OCI-LY7 (cell line): ENCODE measurements at regions not wholly inside any gene's neighbourhood (a gene's known extent, or its start where the extent isn't known, plus 50 kb on each side); places are given as distances from the start of the nearest gene placed in this dataset.

Experiments
- BruUV-seq: library from RNA; stranded (reverse); fragments of 400-500 nt; replicated peaks from 2 replicates; lab custom pipeline; 2021; lab: Mats Ljungman, UMichigan
- CTCF ChIA-PET: fragments of 300-600 bp; sonication (Branson Sonifier 250); formaldehyde crosslinking; loops from one replicate; lab custom pipeline; 2022; ENCODE audit warnings: antibody characterized with exemption; ENCODE audit not compliant: unreplicated experiment; lab: Charles Lee
- POLR2A ChIA-PET: fragments of 300-600 bp; sonication (Branson Sonifier 250); formaldehyde crosslinking; loops from one replicate; lab custom pipeline; 2022; ENCODE audit warnings: antibody characterized with exemption; lab: Charles Lee
- DNase-seq: peaks from one replicate; pipeline ENCODE4 v3.0.0-alpha.2; 2015; ENCODE audit warnings: low spot score
- H2AFZ ChIP-seq: fragments of 200-600 bp; sonication (generic), shearing (Covaris generic); 2 replicates; pipeline ENCODE4 v1.6.1; 2014; ENCODE audit warnings: mild to moderate bottlenecking, antibody characterized with exemption, low read length, moderate library complexity
- H3K27ac ChIP-seq: fragments of 200-600 bp; sonication (generic); 2 replicates; pipeline ENCODE4 v1.5.1; 2014; ENCODE audit warnings: mixed run types, low read depth, mild to moderate bottlenecking, moderate library complexity, low read length, inconsistent platforms; ENCODE audit not compliant: poor library complexity, severe bottlenecking
- H3K36me3 ChIP-seq: fragments of 200-600 bp; sonication (generic); 2 replicates; pipeline ENCODE4 v1.6.1; 2014; ENCODE audit warnings: mild to moderate bottlenecking, antibody characterized with exemption, low read length, moderate library complexity, mixed read lengths; ENCODE audit not compliant: insufficient read depth
- H3K4me1 ChIP-seq: fragments of 200-600 bp; sonication (generic); 2 replicates; pipeline ENCODE4 v1.5.1; 2014; ENCODE audit warnings: mild to moderate bottlenecking, low read length; ENCODE audit not compliant: insufficient read depth, poor library complexity, severe bottlenecking
- H3K4me2 ChIP-seq: fragments of 200-600 bp; sonication (generic); 2 replicates; pipeline ENCODE4 v1.6.1; 2014; ENCODE audit warnings: mild to moderate bottlenecking, low read length
- H3K4me3 ChIP-seq: fragments of 200-600 bp; sonication (generic); 2 replicates; pipeline ENCODE4 v1.5.1; 2014; ENCODE audit warnings: mild to moderate bottlenecking, low read depth, low read length; ENCODE audit not compliant: poor library complexity, severe bottlenecking
- H3K79me2 ChIP-seq: fragments of 200-600 bp; sonication (generic); 2 replicates; pipeline ENCODE4 v1.6.1; 2016; ENCODE audit warnings: low read depth, mild to moderate bottlenecking, low read length, moderate library complexity, mixed read lengths; ENCODE audit not compliant: insufficient read depth
- H3K9me2 ChIP-seq: fragments of 200-600 bp; sonication (generic); 2 replicates; pipeline ENCODE4 v1.6.1; 2016; ENCODE audit warnings: mild to moderate bottlenecking, low read length, mixed read lengths; ENCODE audit not compliant: insufficient read depth
- H3K9me3 ChIP-seq: fragments of 200-600 bp; sonication (generic); 2 replicates; pipeline ENCODE4 v1.6.1; 2014; ENCODE audit warnings: mild to moderate bottlenecking, mixed run types, low read length, mixed read lengths
- H4K20me1 ChIP-seq: fragments of 200-600 bp; sonication (generic); 2 replicates; pipeline ENCODE4 v1.6.1; 2014; ENCODE audit warnings: mild to moderate bottlenecking, antibody characterized with exemption, low read length, moderate library complexity, mixed read lengths; ENCODE audit not compliant: insufficient read depth
- EZH2phosphoT487 ChIP-seq: fragments of 200-600 bp; sonication (generic); IDR thresholded peaks from 2 replicates; pipeline ENCODE4 v1.6.1; 2018; ENCODE audit warnings: low read depth, borderline replicate concordance, mild to moderate bottlenecking, mixed run types, antibody characterized with exemption, low read length, moderate library complexity, mixed read lengths
- intact Hi-C: fragments of 100-400 bp; cut with micrococcal nuclease; formaldehyde crosslinking; loops from one replicate; pipeline ENCODE4 v1.10.0; 2022; ENCODE audit not compliant: unreplicated experiment
- TF ChIP-seq, protein P1 (sequence below): fragments of 200-600 bp; sonication (generic); conservative IDR thresholded peaks from 2 replicates; pipeline ENCODE4 v1.5.1; 2014; ENCODE audit warnings: mild to moderate bottlenecking, antibody characterized with exemption, low read length, moderate library complexity, mixed read lengths

DNA sequence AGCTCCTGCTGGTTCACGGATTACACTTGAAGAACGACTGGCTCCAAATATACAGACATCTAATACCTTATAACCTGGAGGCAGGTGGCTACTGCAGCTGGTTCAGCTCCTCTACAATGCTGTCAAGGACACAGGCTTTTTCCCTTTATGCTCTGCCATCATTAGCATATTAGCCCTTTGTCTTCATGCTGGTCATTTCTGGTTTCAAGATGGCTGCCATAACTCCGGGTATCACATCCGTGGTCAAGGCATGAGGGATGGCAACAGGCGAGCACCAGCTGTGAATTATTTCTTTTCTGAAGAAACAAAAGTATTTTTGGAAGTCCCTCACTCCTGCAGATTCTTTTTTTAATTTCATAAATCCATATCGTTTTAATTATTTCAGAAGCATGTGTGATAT lies 124.3 kb upstream of the MED13 start:
- H3K79me2 ChIP-seq = no peaks in the 10 kb centered on the region
- no peak overlapping the region for H3K4me2 ChIP-seq
- intact Hi-C loops = no loop called here
- no peak for TF ChIP-seq EZH2phosphoT487
- TF ChIP-seq, protein P1, sequence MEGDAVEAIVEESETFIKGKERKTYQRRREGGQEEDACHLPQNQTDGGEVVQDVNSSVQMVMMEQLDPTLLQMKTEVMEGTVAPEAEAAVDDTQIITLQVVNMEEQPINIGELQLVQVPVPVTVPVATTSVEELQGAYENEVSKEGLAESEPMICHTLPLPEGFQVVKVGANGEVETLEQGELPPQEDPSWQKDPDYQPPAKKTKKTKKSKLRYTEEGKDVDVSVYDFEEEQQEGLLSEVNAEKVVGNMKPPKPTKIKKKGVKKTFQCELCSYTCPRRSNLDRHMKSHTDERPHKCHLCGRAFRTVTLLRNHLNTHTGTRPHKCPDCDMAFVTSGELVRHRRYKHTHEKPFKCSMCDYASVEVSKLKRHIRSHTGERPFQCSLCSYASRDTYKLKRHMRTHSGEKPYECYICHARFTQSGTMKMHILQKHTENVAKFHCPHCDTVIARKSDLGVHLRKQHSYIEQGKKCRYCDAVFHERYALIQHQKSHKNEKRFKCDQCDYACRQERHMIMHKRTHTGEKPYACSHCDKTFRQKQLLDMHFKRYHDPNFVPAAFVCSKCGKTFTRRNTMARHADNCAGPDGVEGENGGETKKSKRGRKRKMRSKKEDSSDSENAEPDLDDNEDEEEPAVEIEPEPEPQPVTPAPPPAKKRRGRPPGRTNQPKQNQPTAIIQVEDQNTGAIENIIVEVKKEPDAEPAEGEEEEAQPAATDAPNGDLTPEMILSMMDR = no peak
- H3K9me3 ChIP-seq = no peaks in the 10 kb centered on the region
- no peak overlapping the region for H3K27ac ChIP-seq
- BruUV-seq = no TSS peak
- H3K4me3 ChIP-seq = no peak overlapping the region
- H3K9me2 ChIP-seq = no peaks in the 10 kb centered on the region
- POLR2A ChIA-PET = no interaction called here
- DNase-seq = no peak
- H3K4me1 ChIP-seq = no peaks in the 10 kb centered on the region
- CTCF ChIA-PET = no interaction called here
- H3K36me3 ChIP-seq = no peaks in the 10 kb centered on the region
- H2AFZ ChIP-seq = no peak overlapping the region
- H4K20me1 ChIP-seq = no peaks in the 10 kb centered on the region

DNA sequence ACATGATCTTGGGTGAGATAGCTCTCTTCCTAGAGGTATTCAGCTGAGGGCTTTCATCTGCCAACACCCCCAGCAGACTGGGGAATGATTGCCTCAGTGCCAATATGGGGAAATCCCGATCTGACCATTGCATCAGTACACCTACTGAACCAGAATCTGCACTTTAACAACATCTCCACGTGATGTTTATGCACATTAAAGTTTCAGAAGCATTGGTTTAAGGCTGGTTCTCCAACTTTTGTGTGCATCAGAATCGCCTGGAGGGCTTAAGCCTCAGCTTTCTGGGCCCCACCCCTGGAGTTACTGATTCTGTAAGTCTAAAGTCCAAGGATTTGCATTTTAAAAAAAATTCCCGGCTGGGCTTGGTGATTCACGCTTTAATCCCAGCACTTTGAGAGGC lies 123.6 kb upstream of the MED13 start:
- CTCF ChIA-PET = no interaction called here
- Histone ChIP-seq H4K20me1 (no peaks in the 10 kb centered on the region), H3K4me3 (no peak overlapping the region), H3K9me3 (no peaks in the 10 kb centered on the region), H3K4me2 (no peak overlapping the region), H3K36me3 (no peaks in the 10 kb centered on the region), H3K27ac (no peak overlapping the region), H3K79me2 (no peaks in the 10 kb centered on the region), H3K4me1 (no peaks in the 10 kb centered on the region), H2AFZ (no peak overlapping the region), H3K9me2 (no peaks in the 10 kb centered on the region)
- BruUV-seq = no TSS peak
- TF ChIP-seq EZH2phosphoT487 = no peak
- TF ChIP-seq, protein P1 = no peak
- intact Hi-C loops = no loop called here
- POLR2A ChIA-PET = no interaction called here
- no peak for DNase-seq

DNA sequence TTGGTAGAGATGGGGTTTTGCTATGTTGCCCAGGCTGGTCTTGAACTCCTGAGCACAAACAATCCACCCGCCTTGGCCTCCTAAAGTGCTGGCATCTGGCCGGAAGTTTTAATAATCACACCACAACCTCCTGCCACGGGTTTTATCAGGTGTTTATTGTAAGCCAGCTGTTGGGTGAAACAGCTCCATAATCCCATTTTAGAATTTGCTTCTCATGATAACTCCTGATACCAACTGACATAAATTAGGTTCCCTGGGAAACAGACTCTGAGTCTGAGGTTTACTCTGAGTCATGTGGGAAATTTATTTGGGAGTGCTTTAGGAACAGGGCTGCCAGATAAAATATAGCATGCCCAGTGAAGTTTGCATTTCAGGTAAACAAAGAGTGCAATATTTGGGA lies 122.6 kb upstream of the MED13 start:
- CTCF ChIA-PET = no interaction called here
- Histone ChIP-seq H3K9me2 (no peaks in the 10 kb centered on the region), H4K20me1 (no peaks in the 10 kb centered on the region), H2AFZ (no peak overlapping the region), H3K27ac (no peak overlapping the region), H3K4me1 (no peaks in the 10 kb centered on the region), H3K36me3 (no peaks in the 10 kb centered on the region), H3K9me3 (no peaks in the 10 kb centered on the region), H3K4me3 (no peak overlapping the region), H3K79me2 (no peaks in the 10 kb centered on the region), H3K4me2 (no peak overlapping the region)
- no peak for DNase-seq
- BruUV-seq = no TSS peak
- TF ChIP-seq, protein P1 = no peak
- no peak for TF ChIP-seq EZH2phosphoT487
- intact Hi-C loops = no loop called here
- POLR2A ChIA-PET = no interaction called here
